ENCODE measurements at regions not wholly inside any gene's neighbourhood (a gene's known extent, or its start where the extent isn't known, plus 50 kb on each side); places are given as distances from the start of the nearest gene placed in this dataset.

GRCh38 chr16:86291491-86291890, 218.8 kb upstream of the FOXF1 start:
- TF ChIP-seq CTCF (IDR thresholded peaks at IDR 0.05; ENCODE audit: borderline replicate concordance): no peak
- Histone ChIP-seq H3K27me3 (ENCODE audit: low read depth) (peaks cover 100% of the 10 kb centered on the region), H3K9me3 (replicated peaks) (no peaks in the 10 kb centered on the region), H3K27ac (replicated peaks) (no peak overlapping the region), H3K4me1 (no peaks in the 10 kb centered on the region), H3K36me3 (no peaks in the 10 kb centered on the region), H3K4me3 (no peak overlapping the region)
- no peak for DNase-seq
- intact Hi-C loops (cut with micrococcal nuclease): no loop called here

GRCh38 chr16:86292171-86292775, 218.1 kb upstream of the FOXF1 start:
- Histone ChIP-seq H3K4me3 (no peak overlapping the region), H3K27ac (replicated peaks) (no peak overlapping the region), H3K9me3 (replicated peaks) (no peaks in the 10 kb centered on the region), H3K36me3 (no peaks in the 10 kb centered on the region), H3K27me3 (ENCODE audit: low read depth) (peaks cover 100% of the 10 kb centered on the region), H3K4me1 (no peaks in the 10 kb centered on the region)
- intact Hi-C loops (cut with micrococcal nuclease): no loop called here
- TF ChIP-seq CTCF (IDR thresholded peaks at IDR 0.05; ENCODE audit: borderline replicate concordance): no peak
- no peak for DNase-seq

GRCh38 chr16:86292942-86293341, 217.4 kb upstream of the FOXF1 start:
- TF ChIP-seq CTCF (IDR thresholded peaks at IDR 0.05; ENCODE audit: borderline replicate concordance): no peak
- Histone ChIP-seq H3K27me3 (ENCODE audit: low read depth) (peaks cover 100% of the 10 kb centered on the region), H3K4me1 (no peaks in the 10 kb centered on the region), H3K36me3 (no peaks in the 10 kb centered on the region), H3K4me3 (no peak overlapping the region), H3K9me3 (replicated peaks) (no peaks in the 10 kb centered on the region), H3K27ac (replicated peaks) (no peak overlapping the region)
- DNase-seq: no peak
- intact Hi-C loops (cut with micrococcal nuclease): no loop called here

GRCh38 chr16:86293906-86294305, 216.4 kb upstream of the FOXF1 start:
- Histone ChIP-seq H3K4me3 (no peak overlapping the region), H3K36me3 (no peaks in the 10 kb centered on the region), H3K27ac (replicated peaks) (no peak overlapping the region), H3K9me3 (replicated peaks) (no peaks in the 10 kb centered on the region), H3K4me1 (no peaks in the 10 kb centered on the region), H3K27me3 (ENCODE audit: low read depth) (peaks cover 100% of the 10 kb centered on the region)
- TF ChIP-seq CTCF (IDR thresholded peaks at IDR 0.05; ENCODE audit: borderline replicate concordance): no peak
- intact Hi-C loops (cut with micrococcal nuclease): no loop called here
- no peak for DNase-seq

- intact Hi-C loops (cut with micrococcal nuclease): no loop called here
Observed at GRCh38 chr16:86294535-86295196, 215.7 kb upstream of the FOXF1 start.

More at GRCh38 chr16:86294535-86295196, 215.7 kb upstream of the FOXF1 start:
- H3K9me3 ChIP-seq (replicated peaks): no peaks in the 10 kb centered on the region
- DNase-seq: no peak
- H3K27ac ChIP-seq (replicated peaks): no peak overlapping the region
- TF ChIP-seq CTCF (IDR thresholded peaks at IDR 0.05; ENCODE audit: borderline replicate concordance): no peak
- no peaks in the 10 kb centered on the region for H3K4me1 ChIP-seq
- no peak overlapping the region for H3K4me3 ChIP-seq
- peaks cover 100% of the 10 kb centered on the region for H3K27me3 ChIP-seq (ENCODE audit: low read depth)
- H3K36me3 ChIP-seq: no peaks in the 10 kb centered on the region
